Inflammatory macrophage treated with lipopolysaccharide for 1 hour (primary cell): ENCODE measurements at regions not wholly inside any gene's neighbourhood (a gene's known extent, or its start where the extent isn't known, plus 50 kb on each side); places are given as distances from the start of the nearest gene placed in this dataset.
A peak's percentile ranks its signal among the peaks of the same experiment; 100 is the strongest.
"Not testable (repeated sequence)": the region's sequence is repeated elsewhere in the genome, so short reads cannot be mapped to it uniquely, and the experiment has no call there.

Experiments used
- DNase-seq, 2 donors: peaks; one replicate each; pipeline ENCODE4 v3.0.0-alpha.2; 2020 to 2022

- no peak for DNase-seq
Measured at GRCh38 chr16:17936766-17937402, 399.7 kb downstream of the NPIPA8 start.

- DNase-seq, result no peak
Measured at GRCh38 chr16:17930280-17930679, 406.3 kb downstream of the NPIPA8 start.

- no peak for DNase-seq
Measured at GRCh38 chr16:17926866-17927399, 409.6 kb downstream of the NPIPA8 start.

- DNase-seq, result no peak
Measured at GRCh38 chr16:17926461-17926860, 410.1 kb downstream of the NPIPA8 start.

- no peak for DNase-seq
Measured at GRCh38 chr16:17925761-17926160, 410.8 kb downstream of the NPIPA8 start.

GRCh38 chr16:17921357-17921978, 415.1 kb downstream of the NPIPA8 start:
- DNase-seq, result peak; percentile 2 to 64

GRCh38 chr16:17917316-17918019, 419.1 kb downstream of the NPIPA8 start:
- no peak for DNase-seq

GRCh38 chr16:17915791-17916190, 420.7 kb downstream of the NPIPA8 start:
- no peak for DNase-seq

- no peak for DNase-seq
Measured at GRCh38 chr16:17914168-17914567, 422.4 kb downstream of the NPIPA8 start.

- DNase-seq, result not testable (repeated sequence)
Measured at GRCh38 chr16:17911578-17911977, 425.0 kb downstream of the NPIPA8 start.

GRCh38 chr16:17906626-17907025, 429.9 kb downstream of the NPIPA8 start:
- not testable (repeated sequence) for DNase-seq

- DNase-seq, result no peak
Measured at GRCh38 chr16:17901309-17901708, 430.5 kb upstream of the XYLT1 start.

- DNase-seq, result no peak
Measured at GRCh38 chr16:17899141-17899540, 428.4 kb upstream of the XYLT1 start.

GRCh38 chr16:17887963-17888362, 417.2 kb upstream of the XYLT1 start:
- DNase-seq, result no peak

GRCh38 chr16:17885659-17886207, 415.0 kb upstream of the XYLT1 start:
- DNase-seq, result no peak

GRCh38 chr16:17877821-17878360, 407.1 kb upstream of the XYLT1 start:
- DNase-seq, result no peak

- no peak for DNase-seq
Measured at GRCh38 chr16:17866996-17867395, 396.2 kb upstream of the XYLT1 start.

GRCh38 chr16:17861981-17862479, 391.3 kb upstream of the XYLT1 start:
- no peak for DNase-seq

GRCh38 chr16:17858061-17858460, 387.3 kb upstream of the XYLT1 start:
- no peak for DNase-seq

- DNase-seq, result no peak
Measured at GRCh38 chr16:17853958-17854357, 383.2 kb upstream of the XYLT1 start.

- DNase-seq, result no peak
Measured at GRCh38 chr16:17852977-17853702, 382.4 kb upstream of the XYLT1 start.

- no peak for DNase-seq
Measured at GRCh38 chr16:17850581-17851250, 380.0 kb upstream of the XYLT1 start.
